Activated B cell treated with CpG ODN at 0.5 μM for 24 hours (primary cell): ENCODE measurements at regions not wholly inside any gene's neighbourhood (a gene's known extent, or its start where the extent isn't known, plus 50 kb on each side); places are given as distances from the start of the nearest gene placed in this dataset.

Experiments
- ATAC-seq: fragments of 200-7000 bp; cut with Tn5 transposase; one replicate; pipeline ENCODE4 v1.10.0; 2021; ENCODE audit warnings: low read depth, mild to moderate bottlenecking, moderate library complexity
- CTCF ChIA-PET: fragments of 350-600 bp; sonication (Branson Sonifier 250); formaldehyde crosslinking; loops from one replicate; lab custom pipeline; 2021; ENCODE audit warnings: antibody characterized with exemption; lab: Charles Lee
- POLR2A ChIA-PET: fragments of 350-600 bp; sonication (Branson Sonifier 250); formaldehyde crosslinking; loops from one replicate; lab custom pipeline; 2021; ENCODE audit warnings: antibody characterized with exemption; lab: Charles Lee
- DNase-seq: peaks from one replicate; pipeline ENCODE4 v3.0.0; 2022
- H3K27ac Mint-ChIP-seq: one replicate; pipeline ENCODE4 v1.8.0; 2020; ENCODE audit warnings: mixed read lengths
- H3K27me3 Mint-ChIP-seq: one replicate; pipeline ENCODE4 v1.8.0; 2021; ENCODE audit warnings: mixed read lengths
- H3K36me3 Mint-ChIP-seq: one replicate; pipeline ENCODE4 v1.8.0; 2021; ENCODE audit warnings: low read depth, mixed read lengths
- H3K4me1 Mint-ChIP-seq: one replicate; pipeline ENCODE4 v1.8.0; 2021; ENCODE audit warnings: mixed read lengths
- H3K4me3 Mint-ChIP-seq: one replicate; pipeline ENCODE4 v1.8.0; 2020; ENCODE audit warnings: mild to moderate bottlenecking, mixed read lengths
- H3K9me3 Mint-ChIP-seq: one replicate; pipeline ENCODE4 v1.8.0; 2020; ENCODE audit warnings: mixed read lengths
- CTCF ChIP-seq: fragments of 200-600 bp; IDR thresholded peaks from one replicate; pipeline ENCODE4 v1.8.0; 2022; ENCODE audit warnings: antibody characterized with exemption, mild to moderate bottlenecking
- intact Hi-C: fragments of 100-400 bp; cut with micrococcal nuclease; formaldehyde crosslinking; loops from one replicate; pipeline ENCODE4 v1.15.1; 2024

- TF ChIP-seq CTCF, result no peak
- no peak for ATAC-seq
These were observed 305.4 kb downstream of the BTBD3 start for GRCh38 chr20:12223057-12223456.

GRCh38 chr20:12225898-12226297 is 308.2 kb downstream of the BTBD3 start:
- CTCF ChIA-PET, result no interaction called here
- no peaks in the 10 kb centered on the region for H3K4me1 Mint-ChIP-seq
- no peak overlapping the region for H3K27ac Mint-ChIP-seq
- POLR2A ChIA-PET, result no interaction called here
- H3K27me3 Mint-ChIP-seq, result no peaks in the 10 kb centered on the region
- no peaks in the 10 kb centered on the region for H3K36me3 Mint-ChIP-seq
- intact Hi-C loops, result no loop called here
- no peak for DNase-seq
- no peak for ATAC-seq
- TF ChIP-seq CTCF, result no peak
- H3K9me3 Mint-ChIP-seq, result peaks cover 15% of the 10 kb centered on the region
- no peak overlapping the region for H3K4me3 Mint-ChIP-seq

More at GRCh38 chr20:12223057-12223456, 305.4 kb downstream of the BTBD3 start:
- Mint-ChIP-seq H3K4me3 (no peak overlapping the region), H3K27ac (no peak overlapping the region), H3K4me1 (no peaks in the 10 kb centered on the region), H3K36me3 (no peaks in the 10 kb centered on the region), H3K9me3 (peaks cover 13% of the 10 kb centered on the region), H3K27me3 (no peaks in the 10 kb centered on the region)
- ChIA-PET CTCF (no interaction called here), POLR2A (no interaction called here)
- intact Hi-C loops, result no loop called here
- DNase-seq, result no peak

- no peaks in the 10 kb centered on the region for H3K27me3 Mint-ChIP-seq
- POLR2A ChIA-PET, result no interaction called here
- no peak for DNase-seq
- intact Hi-C loops, result no loop called here
- no peak overlapping the region for H3K27ac Mint-ChIP-seq
- H3K4me1 Mint-ChIP-seq, result no peaks in the 10 kb centered on the region
- no peak for TF ChIP-seq CTCF
- peaks cover 5% of the 10 kb centered on the region for H3K9me3 Mint-ChIP-seq
- no peak overlapping the region for H3K4me3 Mint-ChIP-seq
- H3K36me3 Mint-ChIP-seq, result no peaks in the 10 kb centered on the region
- no peak for ATAC-seq
- CTCF ChIA-PET, result no interaction called here
These were observed 312.2 kb downstream of the BTBD3 start for GRCh38 chr20:12229891-12230290.

GRCh38 chr20:12237772-12238171 is 320.1 kb downstream of the BTBD3 start:
- DNase-seq (no peak), ATAC-seq (no peak)
- Mint-ChIP-seq H3K4me1 (no peaks in the 10 kb centered on the region), H3K36me3 (no peaks in the 10 kb centered on the region), H3K27ac (no peak overlapping the region), H3K9me3 (no peaks in the 10 kb centered on the region), H3K4me3 (no peak overlapping the region), H3K27me3 (no peaks in the 10 kb centered on the region)
- ChIA-PET POLR2A (no interaction called here), CTCF (no interaction called here)
- no peak for TF ChIP-seq CTCF
- intact Hi-C loops, result no loop called here

DNA sequence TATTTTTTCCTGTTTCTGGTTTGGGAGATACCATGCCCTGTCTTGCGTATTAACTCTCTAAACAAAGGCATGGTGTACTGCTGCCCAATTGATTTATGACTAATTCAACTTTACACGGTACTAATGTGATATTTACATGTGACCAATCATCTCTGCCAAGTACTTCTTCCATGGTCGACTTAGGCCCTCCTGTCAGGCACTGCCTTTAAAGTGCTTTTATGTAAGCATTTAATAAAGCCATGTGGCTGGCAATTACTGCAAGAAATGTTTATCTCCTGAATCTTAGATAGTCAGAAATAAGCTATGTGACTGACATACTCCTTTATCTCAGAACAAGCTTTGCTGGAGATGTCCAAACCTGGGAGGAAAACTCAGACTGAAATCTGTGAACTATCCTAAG is 323.4 kb downstream of the BTBD3 start:
- H3K9me3 Mint-ChIP-seq, result no peaks in the 10 kb centered on the region
- no peak for TF ChIP-seq CTCF
- POLR2A ChIA-PET, result no interaction called here
- ATAC-seq, result no peak
- no peak overlapping the region for H3K4me3 Mint-ChIP-seq
- no peaks in the 10 kb centered on the region for H3K4me1 Mint-ChIP-seq
- H3K36me3 Mint-ChIP-seq, result no peaks in the 10 kb centered on the region
- no peaks in the 10 kb centered on the region for H3K27me3 Mint-ChIP-seq
- no peak overlapping the region for H3K27ac Mint-ChIP-seq
- CTCF ChIA-PET, result no interaction called here
- intact Hi-C loops, result no loop called here
- DNase-seq, result no peak
